ENCODE measurements at regions not wholly inside any gene's neighbourhood (a gene's known extent, or its start where the extent isn't known, plus 50 kb on each side); places are given as distances from the start of the nearest gene placed in this dataset.

DNA sequence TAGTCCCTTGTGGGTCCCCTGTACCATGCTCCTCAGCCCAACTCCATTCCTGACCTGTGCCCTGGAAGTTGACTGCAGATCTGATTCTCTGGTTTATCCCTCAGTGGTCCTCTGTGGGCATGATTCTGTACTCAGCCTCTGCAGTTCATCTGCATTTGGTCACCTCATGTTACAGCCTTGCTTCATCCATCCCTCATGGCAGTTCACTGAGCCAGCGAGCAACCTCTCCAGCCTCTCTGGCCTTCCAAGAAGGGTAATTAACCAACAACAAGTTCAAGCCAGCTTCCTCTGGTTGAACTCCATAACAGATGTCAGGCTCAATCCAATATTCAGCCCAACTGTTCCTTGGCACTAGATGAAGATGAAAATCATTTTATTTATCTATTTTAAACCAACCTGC, 509.5 kb downstream of the NTRK3 start:
- H4K20me1 ChIP-seq (ENCODE audit: insufficient read depth): no peaks in the 10 kb centered on the region
- no peaks in the 10 kb centered on the region for H3K9me3 ChIP-seq (ENCODE audit: low read length)
- no peak for TF ChIP-seq POLR2AphosphoS5 (IDR thresholded peaks at IDR 0.05)
- TF ChIP-seq MXI1 (conservative IDR thresholded peaks at IDR 0.05; ENCODE audit: poor library complexity, severe bottlenecking): no peak
- no peak for TF ChIP-seq TAF1 (IDR thresholded peaks at IDR 0.05; ENCODE audit: low read depth)
- TF ChIP-seq, protein P1, sequence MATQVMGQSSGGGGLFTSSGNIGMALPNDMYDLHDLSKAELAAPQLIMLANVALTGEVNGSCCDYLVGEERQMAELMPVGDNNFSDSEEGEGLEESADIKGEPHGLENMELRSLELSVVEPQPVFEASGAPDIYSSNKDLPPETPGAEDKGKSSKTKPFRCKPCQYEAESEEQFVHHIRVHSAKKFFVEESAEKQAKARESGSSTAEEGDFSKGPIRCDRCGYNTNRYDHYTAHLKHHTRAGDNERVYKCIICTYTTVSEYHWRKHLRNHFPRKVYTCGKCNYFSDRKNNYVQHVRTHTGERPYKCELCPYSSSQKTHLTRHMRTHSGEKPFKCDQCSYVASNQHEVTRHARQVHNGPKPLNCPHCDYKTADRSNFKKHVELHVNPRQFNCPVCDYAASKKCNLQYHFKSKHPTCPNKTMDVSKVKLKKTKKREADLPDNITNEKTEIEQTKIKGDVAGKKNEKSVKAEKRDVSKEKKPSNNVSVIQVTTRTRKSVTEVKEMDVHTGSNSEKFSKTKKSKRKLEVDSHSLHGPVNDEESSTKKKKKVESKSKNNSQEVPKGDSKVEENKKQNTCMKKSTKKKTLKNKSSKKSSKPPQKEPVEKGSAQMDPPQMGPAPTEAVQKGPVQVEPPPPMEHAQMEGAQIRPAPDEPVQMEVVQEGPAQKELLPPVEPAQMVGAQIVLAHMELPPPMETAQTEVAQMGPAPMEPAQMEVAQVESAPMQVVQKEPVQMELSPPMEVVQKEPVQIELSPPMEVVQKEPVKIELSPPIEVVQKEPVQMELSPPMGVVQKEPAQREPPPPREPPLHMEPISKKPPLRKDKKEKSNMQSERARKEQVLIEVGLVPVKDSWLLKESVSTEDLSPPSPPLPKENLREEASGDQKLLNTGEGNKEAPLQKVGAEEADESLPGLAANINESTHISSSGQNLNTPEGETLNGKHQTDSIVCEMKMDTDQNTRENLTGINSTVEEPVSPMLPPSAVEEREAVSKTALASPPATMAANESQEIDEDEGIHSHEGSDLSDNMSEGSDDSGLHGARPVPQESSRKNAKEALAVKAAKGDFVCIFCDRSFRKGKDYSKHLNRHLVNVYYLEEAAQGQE (IDR thresholded peaks at IDR 0.05; ENCODE audit: borderline replicate concordance): no peak
- TF ChIP-seq RAD21 (conservative IDR thresholded peaks at IDR 0.05): no peak
- no peak for TF ChIP-seq SMC3 (conservative IDR thresholded peaks at IDR 0.05; ENCODE audit: poor library complexity)
- TF ChIP-seq, protein P2, sequence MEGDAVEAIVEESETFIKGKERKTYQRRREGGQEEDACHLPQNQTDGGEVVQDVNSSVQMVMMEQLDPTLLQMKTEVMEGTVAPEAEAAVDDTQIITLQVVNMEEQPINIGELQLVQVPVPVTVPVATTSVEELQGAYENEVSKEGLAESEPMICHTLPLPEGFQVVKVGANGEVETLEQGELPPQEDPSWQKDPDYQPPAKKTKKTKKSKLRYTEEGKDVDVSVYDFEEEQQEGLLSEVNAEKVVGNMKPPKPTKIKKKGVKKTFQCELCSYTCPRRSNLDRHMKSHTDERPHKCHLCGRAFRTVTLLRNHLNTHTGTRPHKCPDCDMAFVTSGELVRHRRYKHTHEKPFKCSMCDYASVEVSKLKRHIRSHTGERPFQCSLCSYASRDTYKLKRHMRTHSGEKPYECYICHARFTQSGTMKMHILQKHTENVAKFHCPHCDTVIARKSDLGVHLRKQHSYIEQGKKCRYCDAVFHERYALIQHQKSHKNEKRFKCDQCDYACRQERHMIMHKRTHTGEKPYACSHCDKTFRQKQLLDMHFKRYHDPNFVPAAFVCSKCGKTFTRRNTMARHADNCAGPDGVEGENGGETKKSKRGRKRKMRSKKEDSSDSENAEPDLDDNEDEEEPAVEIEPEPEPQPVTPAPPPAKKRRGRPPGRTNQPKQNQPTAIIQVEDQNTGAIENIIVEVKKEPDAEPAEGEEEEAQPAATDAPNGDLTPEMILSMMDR (IDR thresholded peaks at IDR 0.05; ENCODE audit: poor library complexity, severe bottlenecking): no peak
- TF ChIP-seq EP300 (conservative IDR thresholded peaks at IDR 0.05; ENCODE audit: poor library complexity, severe bottlenecking): no peak
- TF ChIP-seq EZH2 (IDR thresholded peaks at IDR 0.05; ENCODE audit: borderline replicate concordance, insufficient read depth, low read length, poor library complexity, severe bottlenecking): no peak
- H3K9ac ChIP-seq (ENCODE audit: low read length): no peak overlapping the region
- no peaks in the 10 kb centered on the region for H3K9me2 ChIP-seq (ENCODE audit: insufficient read depth, low read length)
- no peak overlapping the region for H3K4me2 ChIP-seq (ENCODE audit: low read length)
- no peak overlapping the region for H3K27ac ChIP-seq (ENCODE audit: low read length)
- no peak overlapping the region for H3K4me3 ChIP-seq (ENCODE audit: low read length)
- H3K79me2 ChIP-seq (replicated peaks; ENCODE audit: insufficient read depth, low read length): no peaks in the 10 kb centered on the region
- H3K36me3 ChIP-seq (ENCODE audit: insufficient read depth, low read length): no peaks in the 10 kb centered on the region
- H2AFZ ChIP-seq (ENCODE audit: low read depth, low read length): no peak overlapping the region
- no peaks in the 10 kb centered on the region for H3F3A ChIP-seq (ENCODE audit: insufficient read depth, low read length, poor library complexity, severe bottlenecking)
- H3K27me3 ChIP-seq (ENCODE audit: insufficient read depth, low read depth, low read length): no peaks in the 10 kb centered on the region

DNA sequence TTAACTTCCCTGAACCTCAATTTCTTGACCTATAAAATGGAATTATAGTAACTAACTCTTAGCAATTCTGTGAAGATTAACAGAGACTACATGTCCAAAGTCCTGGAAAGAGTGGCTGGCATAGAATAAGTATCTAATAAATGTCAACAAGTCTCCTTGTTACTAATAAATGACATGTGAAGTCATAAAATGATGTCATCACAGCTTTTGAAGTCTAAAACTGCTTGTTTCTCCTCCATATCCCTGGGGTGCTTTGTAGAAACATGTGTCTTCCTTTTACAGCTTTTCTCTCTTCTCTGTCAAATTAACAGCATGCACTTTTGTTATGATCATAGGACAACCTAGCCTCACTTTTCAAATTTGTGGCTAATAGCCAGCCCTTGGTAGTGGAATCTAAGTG, 510.2 kb downstream of the NTRK3 start:
- H3K27ac ChIP-seq (ENCODE audit: low read length): no peak overlapping the region
- no peak for TF ChIP-seq MXI1 (conservative IDR thresholded peaks at IDR 0.05; ENCODE audit: poor library complexity, severe bottlenecking)
- TF ChIP-seq, protein P2 (IDR thresholded peaks at IDR 0.05; ENCODE audit: poor library complexity, severe bottlenecking): no peak

More for the DNA sequence above, 510.2 kb downstream of the NTRK3 start:
- Histone ChIP-seq H3K4me2 (ENCODE audit: low read length) (no peak overlapping the region), H4K20me1 (ENCODE audit: insufficient read depth) (no peaks in the 10 kb centered on the region), H2AFZ (ENCODE audit: low read depth, low read length) (no peak overlapping the region), H3K79me2 (replicated peaks; ENCODE audit: insufficient read depth, low read length) (no peaks in the 10 kb centered on the region), H3K4me3 (ENCODE audit: low read length) (no peak overlapping the region), H3K36me3 (ENCODE audit: insufficient read depth, low read length) (no peaks in the 10 kb centered on the region), H3K9ac (ENCODE audit: low read length) (no peak overlapping the region), H3K9me3 (ENCODE audit: low read length) (no peaks in the 10 kb centered on the region), H3K27me3 (ENCODE audit: insufficient read depth, low read depth, low read length) (no peaks in the 10 kb centered on the region), H3K9me2 (ENCODE audit: insufficient read depth, low read length) (no peaks in the 10 kb centered on the region), H3F3A (ENCODE audit: insufficient read depth, low read length, poor library complexity, severe bottlenecking) (no peaks in the 10 kb centered on the region)

Data from neural cell (in vitro differentiated cells).